CD4-positive, alpha-beta T cell (primary cell): ENCODE measurements at regions not wholly inside any gene's neighbourhood (a gene's known extent, or its start where the extent isn't known, plus 50 kb on each side); places are given as distances from the start of the nearest gene placed in this dataset.
"Not testable (repeated sequence)": the region's sequence is repeated elsewhere in the genome, so short reads cannot be mapped to it uniquely, and the experiment has no call there.

Experiments
- ATAC-seq: fragments of 200-7000 bp; cut with Tn5 transposase; one replicate; pipeline ENCODE4 v1.10.0; 2022; ENCODE audit warnings: mild to moderate bottlenecking; ENCODE audit not compliant: poor library complexity
- CTCF ChIA-PET: fragments of 350-600 bp; sonication (Branson Sonifier 250); formaldehyde crosslinking; loops from one replicate; lab custom pipeline; 2021; ENCODE audit warnings: antibody characterized with exemption, inconsistent platforms; lab: Charles Lee
- POLR2A ChIA-PET: fragments of 350-600 bp; sonication (Branson Sonifier 250); formaldehyde crosslinking; loops from one replicate; lab custom pipeline; 2021; ENCODE audit warnings: antibody characterized with exemption, inconsistent platforms; lab: Charles Lee
- DNase-seq, 14 experiments: peaks; one replicate each; pipeline ENCODE4 v3.0.0-alpha.2; 2013 to 2020; ENCODE audit warnings: mixed read lengths in 2 of 14
- H3K27ac ChIP-seq, 2 donors: one replicate each; pipeline versions ENCODE4 v1.5.1 to v1.7.0; 2013; ENCODE audit warnings: low read length in 2 of 2, low read depth in 1 of 2, mild to moderate bottlenecking in 1 of 2
- H3K27me3 ChIP-seq, 2 experiments: 1 replicate in 1 of 2; 2 replicates in 1 of 2; pipeline versions ENCODE4 v1.6.1 to v1.7.0; 2013; ENCODE audit warnings: low read length in 2 of 2, control low read depth in 1 of 2, mild to moderate bottlenecking in 1 of 2, moderate library complexity in 1 of 2; ENCODE audit not compliant: insufficient read depth in 2 of 2, control insufficient read depth in 1 of 2
- H3K36me3 ChIP-seq: one replicate; pipeline ENCODE4 v1.6.1; 2013; ENCODE audit warnings: low read length, control low read depth; ENCODE audit not compliant: insufficient read depth
- H3K4me1 ChIP-seq: one replicate; pipeline ENCODE4 v1.6.1; 2013; ENCODE audit warnings: low read length, control low read depth; ENCODE audit not compliant: insufficient read depth
- H3K4me3 ChIP-seq: one replicate; pipeline ENCODE4 v1.5.1; 2013; ENCODE audit warnings: mild to moderate bottlenecking, low read length, moderate library complexity
- H3K9me3 ChIP-seq, 2 experiments: 1 replicate in 1 of 2; 2 replicates in 1 of 2; pipeline versions ENCODE4 v1.6.1 to v1.7.0; 2013; ENCODE audit warnings: low read length in 2 of 2, mild to moderate bottlenecking in 2 of 2, control low read depth in 1 of 2, moderate library complexity in 1 of 2; ENCODE audit not compliant: control insufficient read depth in 1 of 2, insufficient read depth in 1 of 2
- H3K27ac Mint-ChIP-seq: one replicate; pipeline ENCODE4 v1.8.0; 2020; ENCODE audit warnings: mixed read lengths
- H3K27me3 Mint-ChIP-seq: one replicate; pipeline ENCODE4 v1.8.0; 2021; ENCODE audit warnings: mixed read lengths
- H3K36me3 Mint-ChIP-seq: one replicate; pipeline ENCODE4 v1.8.0; 2021; ENCODE audit warnings: low read depth, mixed read lengths
- H3K4me1 Mint-ChIP-seq: one replicate; pipeline ENCODE4 v1.8.0; 2021; ENCODE audit warnings: low read depth, mixed read lengths
- H3K4me3 Mint-ChIP-seq: one replicate; pipeline ENCODE4 v1.8.0; 2020; ENCODE audit warnings: mild to moderate bottlenecking, mixed read lengths
- H3K9me3 Mint-ChIP-seq: one replicate; pipeline ENCODE4 v1.8.0; 2020; ENCODE audit warnings: mixed read lengths
- intact Hi-C, 2 experiments: fragments of 100-400 bp; cut with DNase I in 1 of 2; cut with micrococcal nuclease in 1 of 2; formaldehyde crosslinking; loops; one replicate each; pipeline versions ENCODE4 v1.15.1 to v1.9.0; 2023 to 2025; cut with DNase I, micrococcal nuclease
- TF ChIP-seq, protein P1 (sequence below): fragments of 200-600 bp; IDR thresholded peaks from one replicate; pipeline ENCODE4 v1.8.0; 2022; ENCODE audit warnings: antibody characterized with exemption, mild to moderate bottlenecking

DNA sequence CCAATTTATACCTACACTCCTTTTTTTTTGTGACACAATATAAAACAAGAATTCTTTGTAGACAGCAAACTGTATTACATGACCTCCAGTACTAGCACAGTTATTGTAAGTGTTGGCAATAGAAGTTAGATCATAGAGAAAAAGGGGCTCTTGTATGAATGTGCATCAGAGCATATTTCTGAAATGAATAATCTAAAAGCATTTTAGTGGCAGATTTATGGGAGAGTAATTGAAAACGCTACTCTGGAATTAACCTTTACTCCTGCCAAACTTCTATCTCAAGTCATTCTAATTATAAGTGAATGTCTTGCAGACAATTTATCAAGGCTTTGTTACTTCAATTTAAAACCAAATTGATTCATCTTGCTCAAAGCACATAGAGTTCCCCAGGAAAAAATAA is 968.1 kb downstream of the TAF11L14 start:
- POLR2A ChIA-PET = no interaction called here
- Mint-ChIP-seq H3K36me3 (no peaks in the 10 kb centered on the region), H3K9me3 (peaks cover 4% of the 10 kb centered on the region), H3K4me1 (no peaks in the 10 kb centered on the region), H3K27me3 (no peaks in the 10 kb centered on the region), H3K4me3 (no peak overlapping the region), H3K27ac (no peak overlapping the region)
- TF ChIP-seq, protein P1, sequence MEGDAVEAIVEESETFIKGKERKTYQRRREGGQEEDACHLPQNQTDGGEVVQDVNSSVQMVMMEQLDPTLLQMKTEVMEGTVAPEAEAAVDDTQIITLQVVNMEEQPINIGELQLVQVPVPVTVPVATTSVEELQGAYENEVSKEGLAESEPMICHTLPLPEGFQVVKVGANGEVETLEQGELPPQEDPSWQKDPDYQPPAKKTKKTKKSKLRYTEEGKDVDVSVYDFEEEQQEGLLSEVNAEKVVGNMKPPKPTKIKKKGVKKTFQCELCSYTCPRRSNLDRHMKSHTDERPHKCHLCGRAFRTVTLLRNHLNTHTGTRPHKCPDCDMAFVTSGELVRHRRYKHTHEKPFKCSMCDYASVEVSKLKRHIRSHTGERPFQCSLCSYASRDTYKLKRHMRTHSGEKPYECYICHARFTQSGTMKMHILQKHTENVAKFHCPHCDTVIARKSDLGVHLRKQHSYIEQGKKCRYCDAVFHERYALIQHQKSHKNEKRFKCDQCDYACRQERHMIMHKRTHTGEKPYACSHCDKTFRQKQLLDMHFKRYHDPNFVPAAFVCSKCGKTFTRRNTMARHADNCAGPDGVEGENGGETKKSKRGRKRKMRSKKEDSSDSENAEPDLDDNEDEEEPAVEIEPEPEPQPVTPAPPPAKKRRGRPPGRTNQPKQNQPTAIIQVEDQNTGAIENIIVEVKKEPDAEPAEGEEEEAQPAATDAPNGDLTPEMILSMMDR = no peak
- CTCF ChIA-PET = no interaction called here
- no peaks in the 10 kb centered on the region for H3K4me1 ChIP-seq
- intact Hi-C loops = no loop called here
- H3K9me3 ChIP-seq = no peaks in the 10 kb centered on the region
- ATAC-seq (no peak), DNase-seq (no peak)
- H3K36me3 ChIP-seq = no peaks in the 10 kb centered on the region
- no peak overlapping the region for H3K4me3 ChIP-seq
- H3K27me3 ChIP-seq = no peaks in the 10 kb centered on the region
- no peak overlapping the region for H3K27ac ChIP-seq

DNA sequence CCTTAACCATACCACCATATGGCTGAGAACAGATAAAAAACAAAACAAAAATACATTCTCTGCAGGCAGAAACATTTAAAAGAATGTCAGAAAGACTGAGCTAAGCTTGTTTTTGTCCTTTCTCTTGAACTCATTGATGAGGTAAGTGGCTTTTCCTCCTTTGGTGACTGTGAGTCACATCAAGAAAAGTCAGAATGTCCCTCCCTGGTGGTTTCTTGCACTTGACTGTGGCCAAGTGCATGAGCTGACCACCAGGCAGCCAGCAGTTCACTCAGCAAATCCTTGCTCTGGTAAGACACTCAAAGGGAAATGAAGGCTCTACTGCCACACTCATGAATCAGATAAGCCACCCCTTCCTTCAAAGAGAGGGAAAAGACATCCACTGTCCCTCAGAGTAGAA is 970.9 kb downstream of the TAF11L14 start:
- Mint-ChIP-seq H3K4me3 (no peak overlapping the region), H3K27ac (no peak overlapping the region), H3K27me3 (no peaks in the 10 kb centered on the region), H3K36me3 (no peaks in the 10 kb centered on the region), H3K9me3 (peaks cover 9% of the 10 kb centered on the region), H3K4me1 (no peaks in the 10 kb centered on the region)
- Histone ChIP-seq H3K9me3 (no peaks in the 10 kb centered on the region), H3K4me1 (no peaks in the 10 kb centered on the region), H3K36me3 (no peaks in the 10 kb centered on the region), H3K4me3 (no peak overlapping the region), H3K27ac (no peak overlapping the region), H3K27me3 (no peaks in the 10 kb centered on the region)
- POLR2A ChIA-PET = no interaction called here
- TF ChIP-seq, protein P1 = no peak
- ATAC-seq (no peak), DNase-seq (no peak)
- CTCF ChIA-PET = no interaction called here
- intact Hi-C loops = no loop called here

DNA sequence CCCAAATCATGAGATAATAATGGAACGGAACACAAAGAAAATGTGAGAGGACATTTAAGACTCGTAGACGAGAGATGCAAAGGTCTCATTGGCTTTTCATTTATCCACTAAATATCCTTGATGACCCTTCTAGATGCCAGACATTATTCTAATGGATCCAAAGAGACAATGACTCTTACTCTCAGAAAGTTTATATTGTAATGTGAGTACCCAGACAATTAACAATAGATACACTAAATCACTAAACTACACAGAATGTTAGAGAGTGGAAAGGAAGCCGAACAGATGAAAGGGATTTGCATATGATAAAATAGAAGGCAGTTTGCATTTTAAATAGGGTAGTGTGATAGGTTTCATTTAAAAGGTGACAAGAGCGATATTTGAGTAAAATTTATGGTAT is 973.3 kb downstream of the TAF11L14 start:
- H3K4me1 Mint-ChIP-seq = no peaks in the 10 kb centered on the region
- intact Hi-C loops = no loop called here
- no peaks in the 10 kb centered on the region for H3K36me3 Mint-ChIP-seq
- TF ChIP-seq, protein P1 = no peak
- no peak for DNase-seq
- ChIA-PET POLR2A (no interaction called here), CTCF (no interaction called here)
- Histone ChIP-seq H3K4me3 (no peak overlapping the region), H3K36me3 (no peaks in the 10 kb centered on the region), H3K9me3 (no peaks in the 10 kb centered on the region), H3K27me3 (no peaks in the 10 kb centered on the region), H3K27ac (no peak overlapping the region), H3K4me1 (no peaks in the 10 kb centered on the region)
- H3K27ac Mint-ChIP-seq = no peak overlapping the region
- H3K9me3 Mint-ChIP-seq = peaks cover 7% of the 10 kb centered on the region
- ATAC-seq = no peak
- H3K4me3 Mint-ChIP-seq = no peak overlapping the region
- H3K27me3 Mint-ChIP-seq = no peaks in the 10 kb centered on the region

DNA sequence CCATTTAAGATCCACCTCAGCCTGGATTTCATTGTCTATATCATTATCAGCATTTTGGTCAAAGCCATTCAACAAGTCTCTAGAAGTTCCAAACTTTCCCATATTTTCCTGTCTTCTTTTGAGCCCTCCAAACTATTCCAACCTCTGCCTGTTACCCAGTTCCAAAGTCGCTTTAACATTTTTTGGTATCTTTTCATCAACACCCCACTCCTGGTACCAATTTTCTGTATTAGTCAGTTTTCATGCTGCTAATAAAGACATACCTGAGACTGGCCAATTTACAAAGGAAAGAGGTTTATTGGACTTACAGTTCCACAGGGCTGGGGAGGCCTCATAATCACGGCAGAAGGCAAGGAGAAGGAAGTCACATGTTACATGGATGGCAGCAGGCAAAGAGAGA is 982.9 kb downstream of the TAF11L14 start:
- intact Hi-C loops, H3K36me3 ChIP-seq, H3K27ac ChIP-seq, H3K27me3 Mint-ChIP-seq, H3K4me1 Mint-ChIP-seq, CTCF ChIA-PET, DNase-seq, H3K4me3 Mint-ChIP-seq, H3K36me3 Mint-ChIP-seq, H3K9me3 ChIP-seq, H3K27me3 ChIP-seq, ATAC-seq, H3K27ac Mint-ChIP-seq, POLR2A ChIA-PET, H3K4me1 ChIP-seq, H3K4me3 ChIP-seq: not testable (repeated sequence)
- H3K9me3 Mint-ChIP-seq = peaks cover 14% of the 10 kb centered on the region
